Activated CD4-positive, alpha-beta T cell treated with anti-CD3 and anti-CD28 coated beads, Interleukin-10, Interleukin-2, amounts not matched to agents 100 ng/mL and 50 ng/mL, durations not matched to agents 16 hours and 8 hours (primary cell): ENCODE measurements at regions not wholly inside any gene's neighbourhood (a gene's known extent, or its start where the extent isn't known, plus 50 kb on each side); places are given as distances from the start of the nearest gene placed in this dataset.
"Not testable (repeated sequence)": the region's sequence is repeated elsewhere in the genome, so short reads cannot be mapped to it uniquely, and the experiment has no call there.

ENCODE experiments used
- DNase-seq: peaks from one replicate; pipeline ENCODE4 v3.0.0-alpha.2; 2020

- DNase-seq, result no peak
These were observed 128.3 kb upstream of the LSM14A start for GRCh38 chr19:34044021-34044420.

DNA sequence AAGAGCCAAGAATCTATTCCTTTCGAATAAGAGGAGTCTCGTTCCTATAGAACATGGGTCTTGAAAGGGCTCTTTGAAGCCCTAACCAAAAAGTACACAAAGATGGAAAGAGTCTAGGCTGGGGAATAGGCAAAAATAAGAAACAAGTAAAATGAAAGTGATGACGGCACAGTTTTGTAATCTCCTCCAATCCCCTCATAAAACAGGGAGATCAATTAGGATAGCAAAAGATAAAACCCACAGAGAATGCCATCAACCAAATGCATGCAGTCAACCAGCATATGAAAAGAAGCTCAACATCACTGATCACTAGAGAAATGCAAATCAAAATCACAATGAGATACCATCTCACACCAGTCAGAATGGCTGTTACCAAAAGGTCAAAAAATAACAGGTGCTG lies 122.4 kb upstream of the LSM14A start:
- no peak for DNase-seq

DNA sequence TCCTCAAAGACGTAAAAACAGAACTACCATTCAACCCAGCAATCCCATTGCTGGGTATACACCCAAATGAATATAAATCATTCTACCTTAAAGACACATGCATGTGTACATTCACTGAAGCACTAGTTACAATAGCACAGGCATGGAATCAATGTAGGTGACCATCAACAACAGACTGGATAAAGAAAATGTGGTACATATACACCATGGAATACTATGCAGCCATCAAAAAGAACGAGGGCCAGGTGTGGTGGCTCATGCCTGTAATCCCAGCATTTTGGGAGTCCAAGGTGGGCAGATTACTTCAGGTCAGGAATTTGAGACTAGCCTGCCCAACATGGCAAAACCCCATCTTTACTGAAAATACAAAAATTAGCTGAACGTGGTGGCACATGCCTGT lies 121.9 kb upstream of the LSM14A start:
- not testable (repeated sequence) for DNase-seq

GRCh38 chr19:34051255-34051654 lies 121.0 kb upstream of the LSM14A start:
- DNase-seq, result no peak

DNA sequence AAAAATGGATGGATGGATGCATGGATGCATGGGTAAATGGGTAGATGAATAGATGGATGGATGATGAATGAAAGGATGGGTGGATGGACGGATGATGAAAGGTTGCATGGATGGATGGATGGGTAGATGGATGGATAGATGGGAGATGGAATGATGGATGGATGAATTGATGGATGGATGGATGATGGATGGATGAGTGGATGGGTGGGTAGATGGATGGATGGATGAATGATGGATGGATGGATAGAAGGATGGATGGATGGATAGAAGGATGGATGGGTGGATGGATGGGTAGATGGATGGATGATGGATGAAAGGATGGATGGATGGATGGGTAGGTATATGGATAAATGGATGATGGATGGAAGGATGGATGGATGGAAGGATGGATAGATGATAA lies 115.1 kb upstream of the LSM14A start:
- DNase-seq, result no peak

- DNase-seq, result no peak
These were observed 106.2 kb upstream of the LSM14A start for GRCh38 chr19:34066007-34066643.

DNA sequence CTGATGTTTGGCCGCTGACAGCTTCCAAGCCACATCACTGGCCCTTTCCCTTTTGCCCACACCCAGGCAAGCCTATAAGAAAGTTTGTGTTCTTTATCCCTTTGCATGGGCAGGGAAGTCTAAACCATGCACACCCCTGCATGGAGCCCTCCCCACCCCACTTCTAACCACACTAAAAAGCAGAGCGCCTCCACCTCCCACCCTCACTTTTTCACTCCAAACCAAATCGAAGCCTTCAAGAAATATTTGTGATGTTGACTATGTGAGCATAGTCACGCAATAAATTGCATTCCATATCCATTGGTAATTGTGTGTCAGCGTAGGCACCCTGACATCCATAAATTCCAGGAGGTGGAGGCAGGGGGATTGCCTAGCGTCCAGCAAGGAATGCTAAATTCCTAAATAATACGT lies 104.4 kb upstream of the LSM14A start:
- no peak for DNase-seq

GRCh38 chr19:34075661-34076091 lies 96.6 kb upstream of the LSM14A start:
- DNase-seq, result no peak

- no peak for DNase-seq
These were observed 89.8 kb upstream of the LSM14A start for GRCh38 chr19:34082289-34083077.

DNA sequence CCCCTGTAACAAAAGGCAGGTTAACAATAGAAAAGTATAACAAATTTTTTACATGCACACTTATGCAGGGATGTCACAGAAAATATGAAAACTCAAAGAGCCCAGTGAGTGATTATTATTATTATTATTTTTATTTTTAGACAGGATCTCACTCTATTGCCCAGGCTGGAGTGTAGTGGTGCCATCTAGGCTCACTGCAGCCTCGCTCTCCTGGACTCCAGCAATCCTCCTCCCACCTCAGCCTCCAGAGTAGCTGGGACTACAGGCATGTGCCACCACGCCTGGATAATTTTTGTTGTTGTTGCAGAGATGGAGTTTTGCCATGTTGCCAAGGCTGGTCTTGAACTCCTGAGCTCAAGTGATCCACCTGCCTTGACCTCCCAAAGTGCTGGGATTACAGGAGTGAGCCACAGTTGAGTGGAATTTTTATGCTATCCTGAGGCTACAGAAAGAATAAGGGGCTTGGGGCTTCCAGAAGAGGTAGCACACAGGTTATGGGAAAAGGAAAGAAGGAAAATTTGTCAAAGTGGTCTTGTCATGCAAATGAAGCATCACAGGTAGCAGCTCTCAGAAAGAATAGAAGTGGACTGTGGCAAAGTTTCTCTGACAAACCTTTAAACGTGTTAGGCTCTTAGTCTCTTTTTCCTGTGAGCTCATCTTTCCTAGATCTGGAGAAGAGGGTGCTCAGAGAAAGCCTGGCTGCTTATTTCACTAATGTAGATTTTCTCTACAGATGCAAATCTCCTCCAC lies 87.7 kb upstream of the LSM14A start:
- DNase-seq, result no peak

- DNase-seq, result no peak
These were observed 87.0 kb upstream of the LSM14A start for GRCh38 chr19:34085336-34085735.

GRCh38 chr19:34088292-34088691 lies 84.0 kb upstream of the LSM14A start:
- DNase-seq, result no peak

GRCh38 chr19:34089566-34089965 lies 82.7 kb upstream of the LSM14A start:
- no peak for DNase-seq

DNA sequence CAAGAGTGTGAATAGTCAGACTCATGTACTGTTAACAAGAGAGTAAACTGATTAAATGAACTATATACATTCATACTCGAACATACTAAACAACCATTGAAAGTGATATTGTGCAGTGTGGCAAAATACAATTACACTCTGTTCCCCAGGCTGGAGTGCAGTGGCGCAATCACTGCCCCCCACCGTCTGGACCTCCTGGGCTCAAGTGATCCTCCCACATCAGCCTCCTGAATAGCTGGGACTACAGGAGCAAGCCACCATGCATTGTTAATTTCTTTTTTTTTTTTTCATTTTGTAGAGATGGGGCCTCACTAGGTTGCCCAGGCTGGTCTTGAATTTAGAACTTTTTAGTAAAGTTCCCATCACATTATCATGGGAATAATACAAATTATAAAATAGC lies 77.3 kb upstream of the LSM14A start:
- no peak for DNase-seq

DNA sequence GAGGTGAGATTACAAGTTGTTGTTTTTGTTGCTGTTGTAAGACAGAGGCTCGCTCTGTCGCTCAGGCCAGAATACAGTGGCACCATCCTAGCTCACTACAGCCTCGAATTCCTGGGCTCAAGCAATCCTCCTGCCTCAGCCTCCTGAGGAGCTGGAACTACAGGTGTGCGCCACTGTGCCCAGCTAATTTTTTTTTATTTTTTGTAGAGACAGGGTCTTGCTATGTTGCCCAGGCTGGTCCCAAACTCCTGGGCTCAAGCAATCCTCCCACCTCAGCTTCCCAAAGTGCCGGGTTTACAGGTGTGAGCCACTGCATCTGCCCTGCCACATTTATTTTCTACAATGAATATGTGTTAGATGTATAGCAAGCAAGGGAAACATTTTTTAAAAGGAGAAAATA lies 76.9 kb upstream of the LSM14A start:
- not testable (repeated sequence) for DNase-seq

GRCh38 chr19:34096020-34096915 lies 76.0 kb upstream of the LSM14A start:
- DNase-seq, result peak; percentile 51

- no peak for DNase-seq
These were observed 68.2 kb upstream of the LSM14A start for GRCh38 chr19:34104096-34104495.

DNA sequence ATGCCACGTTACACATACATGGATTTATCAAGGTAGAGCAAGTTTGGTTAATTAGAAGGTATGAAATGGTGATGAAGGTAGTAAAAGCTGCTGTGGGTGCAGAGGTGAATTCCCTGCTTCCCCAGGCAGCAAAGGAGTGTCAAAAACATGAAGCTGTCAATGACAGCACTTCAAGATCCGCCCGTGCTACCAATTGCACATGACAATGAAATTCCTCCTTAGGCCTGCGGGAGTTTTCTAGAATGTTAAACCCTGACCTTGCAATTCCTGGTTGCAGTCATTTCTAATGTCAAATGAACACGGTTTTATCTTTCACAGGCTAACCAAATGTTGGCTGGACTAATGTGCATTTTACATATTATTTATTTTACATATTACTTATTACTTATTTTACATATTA lies 67.7 kb upstream of the LSM14A start:
- no peak for DNase-seq

DNA sequence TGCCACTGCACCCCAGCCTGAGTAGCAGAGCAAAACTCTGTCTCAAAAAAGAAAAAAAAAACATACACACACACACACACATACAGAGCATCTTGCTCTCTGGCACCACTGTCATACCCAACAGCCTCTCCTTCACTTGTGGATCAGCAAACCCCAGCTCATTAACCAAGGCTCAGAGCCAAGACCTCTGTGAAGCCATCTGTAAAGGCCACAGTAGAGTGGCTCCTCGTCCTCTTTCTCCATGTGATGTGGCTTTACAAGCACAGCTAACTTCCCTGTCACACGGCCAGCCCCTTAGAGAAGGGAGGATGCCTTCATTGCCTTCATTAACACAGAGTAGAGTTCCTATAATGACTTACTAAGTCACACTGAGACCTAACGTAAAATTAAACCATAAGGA lies 62.7 kb upstream of the LSM14A start:
- no peak for DNase-seq

GRCh38 chr19:34118879-34119748 lies 53.2 kb upstream of the LSM14A start:
- DNase-seq, result peak; percentile 30

- no peak for DNase-seq
These were observed 52.2 kb upstream of the LSM14A start for GRCh38 chr19:34120141-34120540.
